NT2/D1 (cell line): ENCODE measurements at regions not wholly inside any gene's neighbourhood (a gene's known extent, or its start where the extent isn't known, plus 50 kb on each side); places are given as distances from the start of the nearest gene placed in this dataset.

Experiments used
- SUZ12 ChIP-seq: IDR thresholded peaks from 2 replicates; pipeline ENCODE4 v1.6.1; 2011; ENCODE audit not compliant: insufficient read length, insufficient read depth; ENCODE audit errors: extremely low read depth
- YY1 ChIP-seq: IDR thresholded peaks from 2 replicates; pipeline ENCODE4 v1.6.1; 2011; ENCODE audit not compliant: insufficient read length, insufficient read depth

DNA sequence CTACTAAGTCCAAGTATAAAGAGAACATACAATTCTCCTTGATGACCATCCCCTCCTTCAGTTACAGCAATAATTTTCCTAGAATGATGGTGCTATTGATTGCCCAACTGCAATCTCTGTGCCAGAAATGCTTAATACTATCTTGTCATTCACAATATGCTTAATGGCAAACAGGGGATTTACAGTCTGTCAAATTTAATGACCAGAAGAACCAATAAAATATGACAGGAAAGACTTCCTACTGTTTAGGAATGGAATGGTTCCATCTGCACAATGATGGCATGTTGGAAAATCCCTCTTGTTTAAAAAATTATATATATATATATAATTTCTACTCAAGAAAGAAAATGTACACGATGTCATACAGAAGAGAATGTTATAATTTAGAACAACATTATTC lies 623.2 kb downstream of the CCER1 start:
- no peak for TF ChIP-seq YY1
- no peak for TF ChIP-seq SUZ12
